HepG2 (cell line): ENCODE measurements at regions not wholly inside any gene's neighbourhood (a gene's known extent, or its start where the extent isn't known, plus 50 kb on each side); places are given as distances from the start of the nearest gene placed in this dataset.

Experiments used
- ATAC-seq: fragments of 200-7000 bp; cut with Tn5 transposase; 3 replicates; pipeline ENCODE4 v1.9.1; 2020; ENCODE audit warnings: mild to moderate bottlenecking, moderate library complexity
- BruUV-seq: library from RNA; stranded (reverse); fragments of 400-500 nt; replicated peaks from 2 replicates; lab custom pipeline; 2021; lab: Mats Ljungman, UMichigan
- CTCF ChIA-PET: fragments of 300-600 bp; formaldehyde crosslinking; extraction: SDS; loops from one replicate; lab custom pipeline; 2021; ENCODE audit warnings: low total read pairs, inconsistent platforms, low intra/inter-chr PET ratio; lab: Yijun Ruan, JAX
- POLR2A ChIA-PET: fragments of 350-600 bp; sonication (Branson Sonifier 250); formaldehyde crosslinking; loops from one replicate; lab custom pipeline; 2020; ENCODE audit warnings: antibody characterized with exemption, inconsistent platforms; lab: Yijun Ruan, JAX
- DNase-seq: peaks from one replicate; pipeline ENCODE4 v3.0.0-alpha.2; 2015; ENCODE audit warnings: low spot score
- FAIRE-seq: peaks from 3 replicates; lab custom pipeline; 2011; peaks lifted over from hg19 to GRCh38; lab: Jason Lieb, UNC
- H2AFZ ChIP-seq: one replicate; pipeline ENCODE4 v1.6.1; 2011; ENCODE audit warnings: low read length, inconsistent platforms
- H3K27ac ChIP-seq: fragments of 300-600 bp; 3 replicates; pipeline ENCODE4 v1.8.0; 2011; ENCODE audit warnings: mixed run types, mild to moderate bottlenecking, mixed read lengths, low read length, inconsistent platforms; ENCODE audit not compliant: insufficient read depth; ENCODE audit errors: extremely low read length
- H3K27me3 ChIP-seq, 2 experiments: fragments of 200-600 bp in 1 of 2; 2 replicates in 1 of 2; 3 replicates in 1 of 2; pipeline versions ENCODE4 v1.6.0 to v1.8.0; 2011; ENCODE audit warnings: low read length in 2 of 2, mild to moderate bottlenecking in 2 of 2, moderate library complexity in 2 of 2, inconsistent platforms in 1 of 2; ENCODE audit not compliant: insufficient read depth in 2 of 2, control insufficient read depth in 1 of 2
- H3K36me3 ChIP-seq, 2 experiments: fragments of 200-600 bp in 1 of 2; replicated peaks in 1 of 2; 2 replicates in 1 of 2; 3 replicates in 1 of 2; pipeline versions ENCODE4 v1.5.1 to v1.8.0; 2011; ENCODE audit warnings: low read length in 2 of 2, inconsistent platforms in 1 of 2; ENCODE audit not compliant: insufficient read depth in 2 of 2, control insufficient read depth in 1 of 2
- H3K4me1 ChIP-seq: 2 replicates; pipeline ENCODE4 v1.5.1; 2012; ENCODE audit warnings: low read length, inconsistent platforms; ENCODE audit not compliant: insufficient read depth
- H3K4me2 ChIP-seq: 2 replicates; pipeline ENCODE4 v1.6.0; 2011; ENCODE audit warnings: low read depth, low read length, inconsistent platforms
- H3K4me3 ChIP-seq, 3 experiments: fragments of 200-600 bp in 1 of 3; sonication (generic), shearing (Covaris generic) in 1 of 3; replicated peaks in 1 of 3; 2 replicates each; pipeline ENCODE4 v1.5.1; 2011 to 2016; ENCODE audit warnings: low read length in 3 of 3, inconsistent platforms in 2 of 3, low read depth in 2 of 3, mild to moderate bottlenecking in 2 of 3, control low read depth in 1 of 3, mixed read lengths in 1 of 3; ENCODE audit not compliant: insufficient read depth in 1 of 3
- H3K79me2 ChIP-seq: one replicate; pipeline ENCODE4 v1.6.1; 2011; ENCODE audit warnings: low read length, inconsistent platforms; ENCODE audit not compliant: insufficient read depth
- H3K9ac ChIP-seq: 2 replicates; pipeline ENCODE4 v1.6.0; 2011; ENCODE audit warnings: mild to moderate bottlenecking, low read depth, low read length, inconsistent platforms; ENCODE audit not compliant: insufficient read depth
- H3K9me3 ChIP-seq: 2 replicates; pipeline ENCODE4 v1.5.1; 2012; ENCODE audit warnings: mild to moderate bottlenecking, low read length
- H4K20me1 ChIP-seq: 2 replicates; pipeline ENCODE4 v1.6.0; 2011; ENCODE audit warnings: inconsistent platforms, mild to moderate bottlenecking, low read length, moderate library complexity; ENCODE audit not compliant: insufficient read depth
- CEBPZ ChIP-seq: IDR thresholded peaks from 2 replicates; pipeline ENCODE4 v1.6.1; 2012; ENCODE audit warnings: low read length, improper control_type of control experiment
- GFI1 ChIP-seq: sonication (generic); formaldehyde crosslinking; IDR thresholded peaks from 2 replicates; pipeline ENCODE4 v1.5.0; 2020; ENCODE audit warnings: missing genetic modification reagents, mild to moderate bottlenecking, borderline replicate concordance
- HDAC1 ChIP-seq: sonication (generic); formaldehyde crosslinking; IDR thresholded peaks from 2 replicates; pipeline ENCODE4 v1.5.1; 2020; ENCODE audit warnings: mild to moderate bottlenecking, missing genetic modification reagents
- HNF4G ChIP-seq, 2 experiments: sonication (generic) in 1 of 2; formaldehyde crosslinking in 1 of 2; IDR thresholded peaks; 2 replicates each; pipeline versions ENCODE4 v1.4.0 to v1.6.1; 2011 to 2020; ENCODE audit warnings: borderline replicate concordance in 2 of 2, low read depth in 2 of 2, mild to moderate bottlenecking in 2 of 2, low read length in 1 of 2, missing genetic modification reagents in 1 of 2, moderate library complexity in 1 of 2
- HOXA3 ChIP-seq: sonication (generic); formaldehyde crosslinking; IDR thresholded peaks from 2 replicates; pipeline ENCODE4 v1.5.0; 2020; ENCODE audit warnings: missing genetic modification reagents
- KAT7 ChIP-seq: IDR thresholded peaks from 2 replicates; pipeline ENCODE4 v1.6.1; 2018; ENCODE audit warnings: borderline replicate concordance, missing compliant biosample characterization
- KDM5A ChIP-seq: fragments of 200-600 bp; sonication (generic); IDR thresholded peaks from 2 replicates; pipeline ENCODE4 v1.7.0; 2018; ENCODE audit warnings: antibody characterized with exemption, mild to moderate bottlenecking, low read length, borderline replicate concordance
- KLF11 ChIP-seq: IDR thresholded peaks from 2 replicates; pipeline ENCODE4 v1.6.1; 2016; ENCODE audit warnings: missing compliant biosample characterization
- MAX ChIP-seq: IDR thresholded peaks from 2 replicates; pipeline ENCODE4 v1.6.1; 2012; ENCODE audit warnings: inconsistent platforms
- RBAK ChIP-seq: sonication (generic); formaldehyde crosslinking; IDR thresholded peaks from 2 replicates; pipeline ENCODE4 v1.5.1; 2020; ENCODE audit warnings: mild to moderate bottlenecking, missing genetic modification reagents
- REPIN1 ChIP-seq: sonication (generic); formaldehyde crosslinking; IDR thresholded peaks from 2 replicates; pipeline ENCODE4 v1.8.0; 2022; ENCODE audit warnings: missing genetic modification reagents, low read depth, mild to moderate bottlenecking, borderline replicate concordance
- SAFB2 ChIP-seq: sonication (generic); formaldehyde crosslinking; IDR thresholded peaks from 2 replicates; pipeline ENCODE4 v1.5.1; 2020; ENCODE audit warnings: missing genetic modification reagents, low read depth, mild to moderate bottlenecking, borderline replicate concordance
- XRCC5 ChIP-seq: fragments of 200-400 bp; formaldehyde crosslinking; optimal IDR thresholded peaks from 2 replicates; pipeline ENCODE3; 2017; ENCODE audit warnings: mild to moderate bottlenecking, low read length
- ZFP90 ChIP-seq: sonication (generic); formaldehyde crosslinking; IDR thresholded peaks from 2 replicates; pipeline ENCODE4 v1.8.0; 2022; ENCODE audit warnings: missing genetic modification reagents, mild to moderate bottlenecking, inconsistent platforms, borderline replicate concordance
- ZNF614 ChIP-seq: IDR thresholded peaks from 2 replicates; pipeline ENCODE4 v1.6.1; 2018; ENCODE audit warnings: missing biosample characterization, missing genetic modification reagents, inconsistent platforms, borderline replicate concordance
- WGBS: methylation state at CpG from one replicate; pipeline ENCODE4 v1.1.6; 2017; ENCODE audit warnings: low lambda C conversion rate; 5-methylcytosine and 5-hydroxymethylcytosine counted together
- in situ Hi-C: cut with HindIII; loops from 2 replicates; pipeline ENCODE4 v1.10.0; 2017; ENCODE audit warnings: low pct_unique_long_range_greater_than_20kb; ENCODE audit not compliant: extremely low pct_ligation_motif_present
- intact Hi-C: fragments of 100-400 bp; cut with micrococcal nuclease; formaldehyde crosslinking; loops from one replicate; pipeline ENCODE4 v1.10.0; 2022; ENCODE audit not compliant: unreplicated experiment
- TF ChIP-seq, protein P1 (sequence below): sonication (generic); formaldehyde crosslinking; conservative IDR thresholded peaks from 2 replicates; pipeline ENCODE4 v1.8.0; 2022; ENCODE audit warnings: low read depth, missing genetic modification reagents
- TF ChIP-seq, protein P2 (sequence below): sonication (generic); formaldehyde crosslinking; IDR thresholded peaks from 2 replicates; pipeline ENCODE4 v1.5.0; 2020; ENCODE audit warnings: missing genetic modification reagents, mild to moderate bottlenecking, borderline replicate concordance

- BruUV-seq = no TSS peak
- no peak for FAIRE-seq
- ATAC-seq = no peak
- Histone ChIP-seq H3K27me3 (peaks cover 0 to 3% of the 10 kb centered on the region in 2 experiments; a peak in 2 of 5 replicates), H3K4me1 (no peaks in the 10 kb centered on the region), H3K36me3 (no peaks in the 10 kb centered on the region), H3K4me2 (no peak overlapping the region), H2AFZ (no peak overlapping the region), H3K9me3 (no peaks in the 10 kb centered on the region), H4K20me1 (no peaks in the 10 kb centered on the region), H3K79me2 (no peaks in the 10 kb centered on the region), H3K9ac (no peak overlapping the region), H3K27ac (no peak overlapping the region), H3K4me3 (no peak overlapping the region)
- intact Hi-C loops = no loop called here
- 52% methylated on average over 3 of the region's 3 CpGs for WGBS
- CTCF ChIA-PET = no interaction called here
- in situ Hi-C loops = no loop called here
- no peak for DNase-seq
- POLR2A ChIA-PET = no interaction called here
- TF ChIP-seq HDAC1 (no peak), GFI1 (no peak), KAT7 (CRISPR knock-in tag) (no peak), REPIN1 (CRISPR knock-in tag) (no peak), KLF11 (no peak), ZFP90 (CRISPR knock-in tag) (no peak), CEBPZ (no peak), RBAK (CRISPR knock-in tag) (no peak), MAX (no peak), SAFB2 (no peak), KDM5A (no peak), XRCC5 (no peak), ZNF614 (CRISPR knock-in tag) (no peak), HNF4G (IDR thresholded peaks at IDR 0.05; ENCODE audit: borderline replicate concordance, low read depth, low read length) (no peak), HNF4G (CRISPR knock-in tag; IDR thresholded peaks at IDR 0.05; ENCODE audit: borderline replicate concordance, low read depth) (no peak), HOXA3 (CRISPR knock-in tag) (no peak)
- TF ChIP-seq, protein P1, sequence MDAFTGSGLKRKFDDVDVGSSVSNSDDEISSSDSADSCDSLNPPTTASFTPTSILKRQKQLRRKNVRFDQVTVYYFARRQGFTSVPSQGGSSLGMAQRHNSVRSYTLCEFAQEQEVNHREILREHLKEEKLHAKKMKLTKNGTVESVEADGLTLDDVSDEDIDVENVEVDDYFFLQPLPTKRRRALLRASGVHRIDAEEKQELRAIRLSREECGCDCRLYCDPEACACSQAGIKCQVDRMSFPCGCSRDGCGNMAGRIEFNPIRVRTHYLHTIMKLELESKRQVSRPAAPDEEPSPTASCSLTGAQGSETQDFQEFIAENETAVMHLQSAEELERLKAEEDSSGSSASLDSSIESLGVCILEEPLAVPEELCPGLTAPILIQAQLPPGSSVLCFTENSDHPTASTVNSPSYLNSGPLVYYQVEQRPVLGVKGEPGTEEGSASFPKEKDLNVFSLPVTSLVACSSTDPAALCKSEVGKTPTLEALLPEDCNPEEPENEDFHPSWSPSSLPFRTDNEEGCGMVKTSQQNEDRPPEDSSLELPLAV (CRISPR knock-in tag) = no peak
- TF ChIP-seq, protein P2, sequence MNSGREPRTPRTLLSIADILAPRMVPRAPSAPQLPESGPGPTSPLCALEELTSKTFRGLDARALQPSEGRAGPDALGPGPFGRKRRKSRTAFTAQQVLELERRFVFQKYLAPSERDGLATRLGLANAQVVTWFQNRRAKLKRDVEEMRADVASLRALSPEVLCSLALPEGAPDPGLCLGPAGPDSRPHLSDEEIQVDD = no peak
Observed at GRCh38 chr2:14891546-14891945, 259.0 kb downstream of the LRATD1 start.
